ENCODE measurements at regions not wholly inside any gene's neighbourhood (a gene's known extent, or its start where the extent isn't known, plus 50 kb on each side); places are given as distances from the start of the nearest gene placed in this dataset.

GRCh38 chr2:39563572-39563971, 102.1 kb upstream of the TMEM178A start:
- TF ChIP-seq ZNF143 (CRISPR knock-in tag; IDR thresholded peaks at IDR 0.05) (no peak), NKX3-1 (CRISPR knock-in tag; IDR thresholded peaks at IDR 0.05) (no peak), AHR (CRISPR knock-in tag; IDR thresholded peaks at IDR 0.05) (no peak), ZNF75D (CRISPR knock-in tag; IDR thresholded peaks at IDR 0.05; ENCODE audit: borderline replicate concordance) (no peak), BATF2 (CRISPR knock-in tag; IDR thresholded peaks at IDR 0.05) (no peak), ZFP36L1 (CRISPR knock-in tag; IDR thresholded peaks at IDR 0.05) (no peak), ZMYM2 (CRISPR knock-in tag; IDR thresholded peaks at IDR 0.05) (no peak), MYPOP (CRISPR knock-in tag; IDR thresholded peaks at IDR 0.05) (no peak), CAMTA2 (CRISPR knock-in tag; IDR thresholded peaks at IDR 0.05; ENCODE audit: borderline replicate concordance) (no peak), HDAC6 (IDR thresholded peaks at IDR 0.05; ENCODE audit: low read depth, low read length) (no peak), RBM39 (IDR thresholded peaks at IDR 0.05; ENCODE audit: low read depth, low read length, poor library complexity, severe bottlenecking) (no peak)
